HEK293 (cell line): ENCODE measurements at regions not wholly inside any gene's neighbourhood (a gene's known extent, or its start where the extent isn't known, plus 50 kb on each side); places are given as distances from the start of the nearest gene placed in this dataset.

Source experiments
- CTCF ChIA-PET: fragments of 350-600 bp; formaldehyde crosslinking; extraction: SDS; loops from one replicate; lab custom pipeline; 2021; ENCODE audit warnings: antibody characterized with exemption; lab: Yijun Ruan, JAX
- POLR2A ChIA-PET: fragments of 300-600 bp; formaldehyde crosslinking; extraction: SDS; loops from one replicate; lab custom pipeline; 2020; ENCODE audit warnings: antibody characterized with exemption, inconsistent platforms; lab: Yijun Ruan, JAX
- H3K27ac ChIP-seq: fragments of 200-500 bp; sonication (Bioruptor generic); 2 replicates; pipeline ENCODE4 v1.5.1; 2014; ENCODE audit warnings: low read depth, low read length, control low read depth, inconsistent platforms; ENCODE audit errors: extremely low read depth
- H3K36me3 ChIP-seq, 2 experiments: fragments of 200-500 bp in 1 of 2; sonication (Bioruptor generic) in 1 of 2; 1 replicate in 1 of 2; 2 replicates in 1 of 2; pipeline ENCODE4 v1.5.1; 2014 to 2017; ENCODE audit warnings: inconsistent platforms in 2 of 2, low read length in 2 of 2; ENCODE audit not compliant: control insufficient read depth in 2 of 2, insufficient read depth in 1 of 2
- H3K4me1 ChIP-seq: fragments of 200-500 bp; sonication (Bioruptor generic); 2 replicates; pipeline ENCODE4 v1.5.1; 2014; ENCODE audit warnings: mild to moderate bottlenecking, low read length, inconsistent platforms; ENCODE audit not compliant: control insufficient read depth, insufficient read depth
- H3K4me3 ChIP-seq: 2 replicates; pipeline ENCODE4 v1.5.1; 2011; ENCODE audit warnings: low read depth, mild to moderate bottlenecking, control low read depth, low read length, moderate library complexity
- H3K9me3 ChIP-seq: fragments of 200-500 bp; sonication (Bioruptor generic); 2 replicates; pipeline ENCODE4 v1.5.1; 2014; ENCODE audit warnings: low read depth, low read length, inconsistent platforms; ENCODE audit not compliant: control insufficient read depth, insufficient read depth
- GLIS2 ChIP-seq: fragments of 450-650 bp; formaldehyde crosslinking; IDR thresholded peaks from 2 replicates; pipeline ENCODE4 v1.5.1; 2016; ENCODE audit warnings: missing biosample characterization, missing genetic modification characterization
- HOXC10 ChIP-seq: sonication (generic); formaldehyde crosslinking; IDR thresholded peaks from 2 replicates; pipeline ENCODE4 v1.8.1; 2023; ENCODE audit warnings: mild to moderate bottlenecking, missing genetic modification reagents
- REPIN1 ChIP-seq: fragments of 450-650 bp; formaldehyde crosslinking; IDR thresholded peaks from 2 replicates; pipeline ENCODE4 v1.5.1; 2017; ENCODE audit warnings: missing biosample characterization, missing genetic modification characterization, low read depth
- SALL2 ChIP-seq: fragments of 450-650 bp; formaldehyde crosslinking; IDR thresholded peaks from 2 replicates; pipeline ENCODE4 v1.5.0; 2017; ENCODE audit warnings: missing biosample characterization, mild to moderate bottlenecking, missing genetic modification characterization, borderline replicate concordance
- SETDB1 ChIP-seq: IDR thresholded peaks from one replicate; pipeline ENCODE4 v1.6.1; 2017; ENCODE audit warnings: mild to moderate bottlenecking, low read length, moderate library complexity, mixed read lengths; ENCODE audit not compliant: insufficient read length
- SP2 ChIP-seq: fragments of 450-650 bp; formaldehyde crosslinking; IDR thresholded peaks from 2 replicates; pipeline ENCODE4 v1.5.1; 2016; ENCODE audit warnings: missing biosample characterization, missing genetic modification characterization
- YY1 ChIP-seq: fragments of 450-650 bp; formaldehyde crosslinking; IDR thresholded peaks from 2 replicates; pipeline ENCODE4 v1.5.1; 2018; ENCODE audit warnings: missing biosample characterization, missing genetic modification characterization
- ZBTB8A ChIP-seq: fragments of 450-650 bp; formaldehyde crosslinking; IDR thresholded peaks from 2 replicates; pipeline ENCODE4 v1.5.1; 2016; ENCODE audit warnings: missing biosample characterization, missing genetic modification characterization
- ZNF202 ChIP-seq: fragments of 450-650 bp; formaldehyde crosslinking; IDR thresholded peaks from 2 replicates; pipeline ENCODE4 v1.5.1; 2016; ENCODE audit warnings: missing biosample characterization, missing genetic modification characterization, borderline replicate concordance
- ZNF341 ChIP-seq: fragments of 450-650 bp; formaldehyde crosslinking; IDR thresholded peaks from 2 replicates; pipeline ENCODE4; 2016; ENCODE audit warnings: low read depth, missing biosample characterization, missing genetic modification characterization
- ZNF350 ChIP-seq: fragments of 450-650 bp; formaldehyde crosslinking; IDR thresholded peaks from 2 replicates; pipeline ENCODE4 v1.5.0; 2017; ENCODE audit warnings: missing biosample characterization, mild to moderate bottlenecking, missing genetic modification characterization
- ZNF366 ChIP-seq: fragments of 450-650 bp; formaldehyde crosslinking; conservative IDR thresholded peaks from 2 replicates; pipeline ENCODE4 v1.5.1; 2016; ENCODE audit warnings: missing biosample characterization, missing genetic modification characterization
- ZNF664 ChIP-seq: fragments of 450-650 bp; formaldehyde crosslinking; IDR thresholded peaks from 2 replicates; pipeline ENCODE4 v1.5.1; 2016; ENCODE audit warnings: missing biosample characterization, missing genetic modification characterization
- ZNF777 ChIP-seq: fragments of 450-650 bp; formaldehyde crosslinking; IDR thresholded peaks from 2 replicates; pipeline ENCODE4 v1.5.1; 2017; ENCODE audit warnings: missing biosample characterization, missing genetic modification characterization, borderline replicate concordance
- TF ChIP-seq, protein P1 (sequence below): fragments of 450-650 bp; formaldehyde crosslinking; IDR thresholded peaks from 2 replicates; pipeline ENCODE4 v1.5.1; 2016; ENCODE audit warnings: missing biosample characterization, missing genetic modification characterization
- TF ChIP-seq, protein P2 (sequence below): fragments of 450-650 bp; formaldehyde crosslinking; IDR thresholded peaks from 2 replicates; pipeline ENCODE4 v1.5.1; 2016; ENCODE audit warnings: missing biosample characterization, missing genetic modification characterization
- TF ChIP-seq, protein P3 (sequence below): fragments of 450-650 bp; formaldehyde crosslinking; IDR thresholded peaks from 2 replicates; pipeline ENCODE4 v1.5.1; 2017; ENCODE audit warnings: missing biosample characterization, missing genetic modification characterization
- TF ChIP-seq, protein P4 (sequence below): fragments of 450-650 bp; formaldehyde crosslinking; IDR thresholded peaks from 2 replicates; pipeline ENCODE4 v1.5.1; 2016; ENCODE audit warnings: missing biosample characterization, missing genetic modification characterization, low read depth
- TF ChIP-seq, protein P5 (sequence below): fragments of 450-650 bp; formaldehyde crosslinking; IDR thresholded peaks from 2 replicates; pipeline ENCODE4 v1.5.1; 2016; ENCODE audit warnings: missing biosample characterization, missing genetic modification characterization

DNA sequence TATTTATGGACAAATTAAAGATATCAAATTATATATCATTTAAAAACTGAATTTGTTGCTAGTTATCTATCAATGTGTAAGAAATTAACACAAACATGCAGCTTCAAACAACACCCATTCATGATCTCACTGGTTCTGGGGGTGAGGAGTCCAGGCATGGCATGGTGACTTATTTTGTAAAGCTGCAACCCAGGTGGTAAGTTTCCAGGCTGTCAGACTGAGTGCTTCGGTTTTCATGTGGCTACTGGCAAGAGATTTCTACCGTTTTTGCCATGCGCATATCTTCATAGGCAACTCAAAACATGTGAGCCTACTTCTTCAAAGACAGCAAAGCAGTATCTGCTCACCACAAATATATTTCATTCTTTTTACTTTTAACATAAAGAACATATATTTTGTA, 364.3 kb upstream of the BCHE start:
- POLR2A ChIA-PET: no interaction called here
- H3K9me3 ChIP-seq: no peaks in the 10 kb centered on the region
- H3K27ac ChIP-seq: no peak overlapping the region
- TF ChIP-seq, protein P1, sequence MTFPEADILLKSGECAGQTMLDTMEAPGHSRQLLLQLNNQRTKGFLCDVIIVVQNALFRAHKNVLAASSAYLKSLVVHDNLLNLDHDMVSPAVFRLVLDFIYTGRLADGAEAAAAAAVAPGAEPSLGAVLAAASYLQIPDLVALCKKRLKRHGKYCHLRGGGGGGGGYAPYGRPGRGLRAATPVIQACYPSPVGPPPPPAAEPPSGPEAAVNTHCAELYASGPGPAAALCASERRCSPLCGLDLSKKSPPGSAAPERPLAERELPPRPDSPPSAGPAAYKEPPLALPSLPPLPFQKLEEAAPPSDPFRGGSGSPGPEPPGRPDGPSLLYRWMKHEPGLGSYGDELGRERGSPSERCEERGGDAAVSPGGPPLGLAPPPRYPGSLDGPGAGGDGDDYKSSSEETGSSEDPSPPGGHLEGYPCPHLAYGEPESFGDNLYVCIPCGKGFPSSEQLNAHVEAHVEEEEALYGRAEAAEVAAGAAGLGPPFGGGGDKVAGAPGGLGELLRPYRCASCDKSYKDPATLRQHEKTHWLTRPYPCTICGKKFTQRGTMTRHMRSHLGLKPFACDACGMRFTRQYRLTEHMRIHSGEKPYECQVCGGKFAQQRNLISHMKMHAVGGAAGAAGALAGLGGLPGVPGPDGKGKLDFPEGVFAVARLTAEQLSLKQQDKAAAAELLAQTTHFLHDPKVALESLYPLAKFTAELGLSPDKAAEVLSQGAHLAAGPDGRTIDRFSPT (tag by site-specific recombination): no peak
- no peak for TF ChIP-seq ZNF664
- no peak for TF ChIP-seq SETDB1
- TF ChIP-seq REPIN1 (tag by site-specific recombination): no peak
- TF ChIP-seq, all 188 proteins: peak for 0
- H3K4me1 ChIP-seq: no peaks in the 10 kb centered on the region
- CTCF ChIA-PET: interaction anchor here (0.6 kb wide), 1 partner anchor 181 kb away, joined by 6 read pairs; no protein-coding TSS in a partner anchor
- H3K4me3 ChIP-seq: no peak overlapping the region
- no peaks in the 10 kb centered on the region for H3K36me3 ChIP-seq

DNA sequence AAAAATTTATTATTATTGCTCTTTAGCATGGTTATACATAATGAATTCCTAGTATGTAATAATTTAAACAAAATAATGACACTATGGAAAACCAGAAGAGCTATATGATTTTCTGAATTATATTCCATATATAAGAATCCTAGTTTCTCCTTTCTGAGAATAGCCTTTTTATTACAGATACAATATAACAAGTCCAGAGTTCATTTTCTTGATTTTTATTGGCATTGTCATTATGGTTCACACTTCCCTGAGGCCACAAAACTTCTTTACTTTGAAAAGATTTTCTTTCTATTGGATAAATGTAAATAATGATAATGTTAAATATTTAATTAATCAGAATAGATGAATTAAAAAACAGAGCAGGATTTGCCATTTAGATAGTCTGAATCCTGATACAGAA, 362.3 kb upstream of the BCHE start:
- CTCF ChIA-PET: no interaction called here

More for the DNA sequence above, 362.3 kb upstream of the BCHE start:
- Histone ChIP-seq H3K27ac (no peak overlapping the region), H3K9me3 (no peaks in the 10 kb centered on the region), H3K36me3 (no peaks in the 10 kb centered on the region), H3K4me3 (no peak overlapping the region), H3K4me1 (no peaks in the 10 kb centered on the region)
- POLR2A ChIA-PET: no interaction called here
- TF ChIP-seq, protein P2, sequence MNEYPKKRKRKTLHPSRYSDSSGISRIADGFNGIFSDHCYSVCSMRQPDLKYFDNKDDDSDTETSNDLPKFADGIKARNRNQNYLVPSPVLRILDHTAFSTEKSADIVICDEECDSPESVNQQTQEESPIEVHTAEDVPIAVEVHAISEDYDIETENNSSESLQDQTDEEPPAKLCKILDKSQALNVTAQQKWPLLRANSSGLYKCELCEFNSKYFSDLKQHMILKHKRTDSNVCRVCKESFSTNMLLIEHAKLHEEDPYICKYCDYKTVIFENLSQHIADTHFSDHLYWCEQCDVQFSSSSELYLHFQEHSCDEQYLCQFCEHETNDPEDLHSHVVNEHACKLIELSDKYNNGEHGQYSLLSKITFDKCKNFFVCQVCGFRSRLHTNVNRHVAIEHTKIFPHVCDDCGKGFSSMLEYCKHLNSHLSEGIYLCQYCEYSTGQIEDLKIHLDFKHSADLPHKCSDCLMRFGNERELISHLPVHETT (tag by site-specific recombination): no peak
- no peak for TF ChIP-seq ZNF341 (tag by site-specific recombination)
- TF ChIP-seq, protein P3, sequence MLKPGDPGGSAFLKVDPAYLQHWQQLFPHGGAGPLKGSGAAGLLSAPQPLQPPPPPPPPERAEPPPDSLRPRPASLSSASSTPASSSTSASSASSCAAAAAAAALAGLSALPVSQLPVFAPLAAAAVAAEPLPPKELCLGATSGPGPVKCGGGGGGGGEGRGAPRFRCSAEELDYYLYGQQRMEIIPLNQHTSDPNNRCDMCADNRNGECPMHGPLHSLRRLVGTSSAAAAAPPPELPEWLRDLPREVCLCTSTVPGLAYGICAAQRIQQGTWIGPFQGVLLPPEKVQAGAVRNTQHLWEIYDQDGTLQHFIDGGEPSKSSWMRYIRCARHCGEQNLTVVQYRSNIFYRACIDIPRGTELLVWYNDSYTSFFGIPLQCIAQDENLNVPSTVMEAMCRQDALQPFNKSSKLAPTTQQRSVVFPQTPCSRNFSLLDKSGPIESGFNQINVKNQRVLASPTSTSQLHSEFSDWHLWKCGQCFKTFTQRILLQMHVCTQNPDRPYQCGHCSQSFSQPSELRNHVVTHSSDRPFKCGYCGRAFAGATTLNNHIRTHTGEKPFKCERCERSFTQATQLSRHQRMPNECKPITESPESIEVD (tag by site-specific recombination): no peak
- TF ChIP-seq SP2: no peak
- TF ChIP-seq, protein P4, sequence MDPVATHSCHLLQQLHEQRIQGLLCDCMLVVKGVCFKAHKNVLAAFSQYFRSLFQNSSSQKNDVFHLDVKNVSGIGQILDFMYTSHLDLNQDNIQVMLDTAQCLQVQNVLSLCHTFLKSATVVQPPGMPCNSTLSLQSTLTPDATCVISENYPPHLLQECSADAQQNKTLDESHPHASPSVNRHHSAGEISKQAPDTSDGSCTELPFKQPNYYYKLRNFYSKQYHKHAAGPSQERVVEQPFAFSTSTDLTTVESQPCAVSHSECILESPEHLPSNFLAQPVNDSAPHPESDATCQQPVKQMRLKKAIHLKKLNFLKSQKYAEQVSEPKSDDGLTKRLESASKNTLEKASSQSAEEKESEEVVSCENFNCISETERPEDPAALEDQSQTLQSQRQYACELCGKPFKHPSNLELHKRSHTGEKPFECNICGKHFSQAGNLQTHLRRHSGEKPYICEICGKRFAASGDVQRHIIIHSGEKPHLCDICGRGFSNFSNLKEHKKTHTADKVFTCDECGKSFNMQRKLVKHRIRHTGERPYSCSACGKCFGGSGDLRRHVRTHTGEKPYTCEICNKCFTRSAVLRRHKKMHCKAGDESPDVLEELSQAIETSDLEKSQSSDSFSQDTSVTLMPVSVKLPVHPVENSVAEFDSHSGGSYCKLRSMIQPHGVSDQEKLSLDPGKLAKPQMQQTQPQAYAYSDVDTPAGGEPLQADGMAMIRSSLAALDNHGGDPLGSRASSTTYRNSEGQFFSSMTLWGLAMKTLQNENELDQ (tag by site-specific recombination): no peak
- TF ChIP-seq ZNF202 (tag by site-specific recombination): no peak
- no peak for TF ChIP-seq HOXC10
- no peak for TF ChIP-seq YY1 (tag by site-specific recombination)
- TF ChIP-seq ZBTB8A (tag by site-specific recombination): no peak
- no peak for TF ChIP-seq ZNF350
- TF ChIP-seq GLIS2 (tag by site-specific recombination): no peak
- TF ChIP-seq ZNF366 (tag by site-specific recombination): no peak
- TF ChIP-seq ZNF777 (tag by site-specific recombination): no peak
- TF ChIP-seq, protein P5, sequence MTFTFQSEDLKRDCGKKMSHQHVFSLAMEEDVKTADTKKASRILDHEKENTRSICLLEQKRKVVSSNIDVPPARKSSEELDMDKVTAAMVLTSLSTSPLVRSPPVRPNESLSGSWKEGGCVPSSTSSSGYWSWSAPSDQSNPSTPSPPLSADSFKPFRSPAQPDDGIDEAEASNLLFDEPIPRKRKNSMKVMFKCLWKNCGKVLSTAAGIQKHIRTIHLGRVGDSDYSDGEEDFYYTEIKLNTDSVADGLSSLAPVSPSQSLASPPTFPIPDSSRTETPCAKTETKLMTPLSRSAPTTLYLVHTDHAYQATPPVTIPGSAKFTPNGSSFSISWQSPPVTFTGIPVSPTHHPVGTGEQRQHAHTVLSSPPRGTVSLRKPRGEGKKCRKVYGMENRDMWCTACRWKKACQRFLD (tag by site-specific recombination): no peak
- TF ChIP-seq SALL2 (tag by site-specific recombination): no peak
